Ishikawa (cell line): ENCODE measurements at regions not wholly inside any gene's neighbourhood (a gene's known extent, or its start where the extent isn't known, plus 50 kb on each side); places are given as distances from the start of the nearest gene placed in this dataset.

Experiments
- CEBPB ChIP-seq: IDR thresholded peaks from 2 replicates; pipeline ENCODE4 v1.6.1; 2012
- CREB1 ChIP-seq: IDR thresholded peaks from 2 replicates; pipeline ENCODE4 v1.6.1; 2012; ENCODE audit warnings: low read depth
- EGR1 ChIP-seq: IDR thresholded peaks from 2 replicates; pipeline ENCODE4 v1.6.1; 2012
- EP300 ChIP-seq: IDR thresholded peaks from 2 replicates; pipeline ENCODE4 v1.6.1; 2012; ENCODE audit warnings: borderline replicate concordance
- FOXM1 ChIP-seq: IDR thresholded peaks from 2 replicates; pipeline ENCODE4 v1.6.1; 2012; ENCODE audit warnings: low read depth, borderline replicate concordance
- MAX ChIP-seq: IDR thresholded peaks from 2 replicates; pipeline ENCODE4 v1.6.1; 2012
- NFIC ChIP-seq: IDR thresholded peaks from 2 replicates; pipeline ENCODE4 v1.6.1; 2012
- RAD21 ChIP-seq: IDR thresholded peaks from 2 replicates; pipeline ENCODE4 v1.6.1; 2012; ENCODE audit warnings: low read depth
- REST ChIP-seq: IDR thresholded peaks from 2 replicates; pipeline ENCODE4 v1.6.1; 2012; ENCODE audit warnings: low read depth, mild to moderate bottlenecking
- TAF1 ChIP-seq: IDR thresholded peaks from 2 replicates; pipeline ENCODE4 v1.6.1; 2012; ENCODE audit warnings: low read depth, mild to moderate bottlenecking
- TCF12 ChIP-seq: IDR thresholded peaks from 2 replicates; pipeline ENCODE4 v1.6.1; 2012; ENCODE audit warnings: low read depth
- TEAD4 ChIP-seq: IDR thresholded peaks from 2 replicates; pipeline ENCODE4 v1.6.1; 2012
- USF1 ChIP-seq: IDR thresholded peaks from 2 replicates; pipeline ENCODE4 v1.6.1; 2012
- YY1 ChIP-seq: IDR thresholded peaks from 2 replicates; pipeline ENCODE4 v1.6.1; 2012; ENCODE audit warnings: low read depth
- ZBTB7A ChIP-seq: IDR thresholded peaks from 2 replicates; pipeline ENCODE4 v1.6.1; 2012; ENCODE audit warnings: low read depth

GRCh38 chr13:84588023-84588422 lies 705.7 kb upstream of the SLITRK1 start:
- TF ChIP-seq EGR1, result no peak
- TF ChIP-seq REST, result no peak
- no peak for TF ChIP-seq YY1
- no peak for TF ChIP-seq ZBTB7A
- TF ChIP-seq TCF12, result no peak
- TF ChIP-seq CEBPB, result no peak
- no peak for TF ChIP-seq NFIC
- no peak for TF ChIP-seq MAX
- TF ChIP-seq USF1, result no peak
- TF ChIP-seq TEAD4, result no peak
- TF ChIP-seq CREB1, result no peak
- no peak for TF ChIP-seq RAD21
- TF ChIP-seq TAF1, result no peak
- no peak for TF ChIP-seq EP300
- TF ChIP-seq FOXM1, result no peak

- peak; percentile 43 for TF ChIP-seq RAD21
- no peak for TF ChIP-seq FOXM1
- TF ChIP-seq CEBPB, result no peak
Observed at GRCh38 chr13:84574851-84575250, 692.6 kb upstream of the SLITRK1 start.

GRCh38 chr13:84571264-84571663 lies 689.0 kb upstream of the SLITRK1 start:
- TF ChIP-seq USF1 (no peak), NFIC (no peak), TCF12 (no peak)

GRCh38 chr13:84570831-84571230 lies 688.6 kb upstream of the SLITRK1 start:
- TF ChIP-seq FOXM1, result no peak

- TF ChIP-seq EP300 (no peak), REST (no peak), MAX (no peak), CREB1 (no peak), CEBPB (no peak), USF1 (no peak), NFIC (no peak), EGR1 (no peak), FOXM1 (no peak), ZBTB7A (no peak), TCF12 (no peak), RAD21 (no peak), TAF1 (no peak), YY1 (no peak), TEAD4 (no peak)
Observed at GRCh38 chr13:84569366-84569765, 687.1 kb upstream of the SLITRK1 start.

- TF ChIP-seq MAX (no peak), EGR1 (no peak), FOXM1 (no peak), CREB1 (no peak), REST (no peak), USF1 (no peak), EP300 (no peak), TCF12 (no peak), ZBTB7A (no peak), TEAD4 (no peak), RAD21 (no peak), YY1 (no peak), TAF1 (no peak)
Observed at GRCh38 chr13:84567848-84568247, 685.6 kb upstream of the SLITRK1 start.
